Liver (tissue), 3 donors: ENCODE measurements at regions not wholly inside any gene's neighbourhood (a gene's known extent, or its start where the extent isn't known, plus 50 kb on each side); places are given as distances from the start of the nearest gene placed in this dataset.

Experiments used
- ATF3 ChIP-seq: IDR thresholded peaks from 2 replicates; pipeline ENCODE4 v1.6.1; 2016; ENCODE audit warnings: antibody characterized with exemption
- EGR1 ChIP-seq, 2 donors: IDR thresholded peaks; 2 replicates each; pipeline ENCODE4 v1.6.1; 2016 to 2018; ENCODE audit warnings: antibody characterized with exemption in 2 of 2, low read depth in 2 of 2
- GABPA ChIP-seq, 2 donors: IDR thresholded peaks in 1 of 2; conservative IDR thresholded peaks in 1 of 2; 2 replicates each; pipeline ENCODE4 v1.6.1; 2016; ENCODE audit warnings: antibody characterized with exemption in 2 of 2, mild to moderate bottlenecking in 1 of 2, moderate library complexity in 1 of 2
- JUND ChIP-seq, 2 donors: IDR thresholded peaks; 2 replicates each; pipeline ENCODE4 v1.6.1; 2016; ENCODE audit warnings: antibody characterized with exemption in 2 of 2
- MAX ChIP-seq: IDR thresholded peaks from 2 replicates; pipeline ENCODE4 v1.6.1; 2016; ENCODE audit warnings: antibody characterized with exemption
- RAD21 ChIP-seq, 2 donors: IDR thresholded peaks; 2 replicates each; pipeline ENCODE4 v1.6.1; 2016; ENCODE audit warnings: antibody characterized with exemption in 2 of 2, mild to moderate bottlenecking in 2 of 2
- RXRA ChIP-seq, 2 donors: IDR thresholded peaks; 2 replicates each; pipeline ENCODE4 v1.6.1; 2017 to 2018; ENCODE audit warnings: antibody characterized with exemption in 2 of 2, mild to moderate bottlenecking in 1 of 2
- SP1 ChIP-seq: IDR thresholded peaks from 2 replicates; pipeline ENCODE4 v1.6.1; 2018; ENCODE audit warnings: antibody characterized with exemption, mild to moderate bottlenecking
- TAF1 ChIP-seq: conservative IDR thresholded peaks from 2 replicates; pipeline ENCODE4 v1.6.1; 2016; ENCODE audit warnings: antibody characterized with exemption, mild to moderate bottlenecking
- YY1 ChIP-seq: IDR thresholded peaks from 2 replicates; pipeline ENCODE4 v1.6.1; 2016; ENCODE audit warnings: antibody characterized with exemption, mild to moderate bottlenecking
- ZBTB33 ChIP-seq: IDR thresholded peaks from 2 replicates; pipeline ENCODE4 v1.6.1; 2016; ENCODE audit warnings: antibody characterized with exemption
- TF ChIP-seq, protein P1 (sequence below): fragments of 150-350 bp; IDR thresholded peaks from 2 replicates; pipeline ENCODE4 v1.5.1; 2017; ENCODE audit warnings: improper control_type of control experiment, low read depth, low read length; ENCODE audit not compliant: missing input control
- donor health status: healthy.
- donor health status: healthy.

GRCh38 chr18:29313312-29313711, 1136.4 kb upstream of the CDH2 start:
- TF ChIP-seq, protein P1, sequence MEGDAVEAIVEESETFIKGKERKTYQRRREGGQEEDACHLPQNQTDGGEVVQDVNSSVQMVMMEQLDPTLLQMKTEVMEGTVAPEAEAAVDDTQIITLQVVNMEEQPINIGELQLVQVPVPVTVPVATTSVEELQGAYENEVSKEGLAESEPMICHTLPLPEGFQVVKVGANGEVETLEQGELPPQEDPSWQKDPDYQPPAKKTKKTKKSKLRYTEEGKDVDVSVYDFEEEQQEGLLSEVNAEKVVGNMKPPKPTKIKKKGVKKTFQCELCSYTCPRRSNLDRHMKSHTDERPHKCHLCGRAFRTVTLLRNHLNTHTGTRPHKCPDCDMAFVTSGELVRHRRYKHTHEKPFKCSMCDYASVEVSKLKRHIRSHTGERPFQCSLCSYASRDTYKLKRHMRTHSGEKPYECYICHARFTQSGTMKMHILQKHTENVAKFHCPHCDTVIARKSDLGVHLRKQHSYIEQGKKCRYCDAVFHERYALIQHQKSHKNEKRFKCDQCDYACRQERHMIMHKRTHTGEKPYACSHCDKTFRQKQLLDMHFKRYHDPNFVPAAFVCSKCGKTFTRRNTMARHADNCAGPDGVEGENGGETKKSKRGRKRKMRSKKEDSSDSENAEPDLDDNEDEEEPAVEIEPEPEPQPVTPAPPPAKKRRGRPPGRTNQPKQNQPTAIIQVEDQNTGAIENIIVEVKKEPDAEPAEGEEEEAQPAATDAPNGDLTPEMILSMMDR = no peak
- no peak for TF ChIP-seq ZBTB33
- no peak for TF ChIP-seq JUND (IDR thresholded peaks at IDR 0.05)
- no peak for TF ChIP-seq RXRA (IDR thresholded peaks at IDR 0.05)
- no peak for TF ChIP-seq YY1
- no peak for TF ChIP-seq TAF1
- TF ChIP-seq ATF3 = no peak
- no peak for TF ChIP-seq MAX
- TF ChIP-seq RAD21 (IDR thresholded peaks at IDR 0.05) = no peak
- TF ChIP-seq EGR1 (IDR thresholded peaks at IDR 0.05; ENCODE audit: low read depth in 2 of 2) = no peak
- TF ChIP-seq GABPA (IDR thresholded peaks at IDR 0.05 in 1 of 2, conservative IDR thresholded peaks at IDR 0.05 in 1 of 2) = no peak
- TF ChIP-seq SP1 = no peak
